SHP77 treated with DMSO at 0.1 percent for 48 hours (cell line): ENCODE measurements at regions not wholly inside any gene's neighbourhood (a gene's known extent, or its start where the extent isn't known, plus 50 kb on each side); places are given as distances from the start of the nearest gene placed in this dataset.

ENCODE experiments used
- DNase-seq: peaks from one replicate; lab custom pipeline; 2025; lab: John Stamatoyannopoulos, UW

DNA sequence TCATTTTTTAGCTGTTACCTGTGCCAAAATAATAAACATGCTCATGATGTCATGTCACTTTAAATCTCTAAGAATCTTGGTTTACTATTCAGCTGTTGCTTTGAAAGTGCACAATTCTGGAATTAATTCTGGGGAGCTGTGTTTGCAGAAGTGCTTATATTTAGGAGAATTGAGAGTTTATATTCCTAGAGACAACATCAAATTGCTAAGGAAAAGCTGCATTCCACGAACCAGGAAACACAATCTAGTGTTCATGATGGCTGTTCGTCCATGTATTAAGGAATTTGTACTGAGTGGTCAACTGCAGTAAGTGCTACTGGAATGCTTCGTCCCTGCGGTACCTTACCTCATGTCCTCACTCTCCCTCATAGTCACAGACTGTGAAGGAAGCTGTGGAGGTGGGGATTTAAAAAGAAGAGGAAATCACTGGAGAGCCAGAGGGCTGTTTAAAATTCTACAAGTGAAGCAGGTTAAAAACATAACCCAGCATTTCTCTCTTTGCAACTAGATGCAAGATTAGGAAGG is 161.0 kb downstream of the TRMT11 start:
- DNase-seq: no peak

- DNase-seq: no peak
These were observed 162.5 kb downstream of the TRMT11 start for GRCh38 chr6:126148853-126149252.

DNA sequence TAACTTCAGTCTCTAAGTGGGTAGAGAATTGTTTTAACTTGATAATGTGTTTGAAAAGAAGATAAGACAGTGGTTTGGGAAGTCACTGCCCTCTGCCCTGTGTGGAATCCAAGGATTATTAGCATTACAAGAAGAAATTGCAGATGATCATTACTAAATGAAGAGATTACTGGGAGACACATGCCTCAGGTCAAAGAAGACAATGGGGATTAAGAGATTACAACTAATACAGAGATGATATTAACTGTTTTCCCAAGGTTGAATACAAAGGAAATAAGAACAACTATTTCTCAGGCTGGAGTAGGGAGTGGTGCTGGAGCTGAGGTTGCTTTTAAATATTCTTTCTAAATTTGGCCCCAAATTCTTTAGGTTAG is 166.0 kb downstream of the TRMT11 start:
- DNase-seq: no peak

DNA sequence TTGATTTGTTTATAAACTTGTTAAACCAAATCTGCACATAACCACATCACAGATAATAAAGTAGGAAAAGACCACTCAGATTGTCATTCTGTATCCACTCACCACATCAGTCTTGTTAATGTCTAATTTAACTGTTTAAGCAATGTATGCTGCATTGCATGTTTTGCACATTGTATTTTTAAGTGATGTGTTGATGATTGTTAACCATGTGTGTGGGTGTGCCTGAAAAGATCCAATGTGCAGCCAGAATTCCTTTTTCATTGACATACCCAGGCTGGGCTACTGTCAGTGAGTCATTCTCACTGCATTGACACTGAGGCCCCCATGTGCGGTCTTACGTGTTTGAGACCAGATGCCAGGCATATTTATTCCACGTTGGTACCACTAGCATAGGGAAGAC is 167.3 kb downstream of the TRMT11 start:
- DNase-seq: no peak

- DNase-seq: no peak
These were observed 170.6 kb downstream of the TRMT11 start for GRCh38 chr6:126156973-126157372.

DNA sequence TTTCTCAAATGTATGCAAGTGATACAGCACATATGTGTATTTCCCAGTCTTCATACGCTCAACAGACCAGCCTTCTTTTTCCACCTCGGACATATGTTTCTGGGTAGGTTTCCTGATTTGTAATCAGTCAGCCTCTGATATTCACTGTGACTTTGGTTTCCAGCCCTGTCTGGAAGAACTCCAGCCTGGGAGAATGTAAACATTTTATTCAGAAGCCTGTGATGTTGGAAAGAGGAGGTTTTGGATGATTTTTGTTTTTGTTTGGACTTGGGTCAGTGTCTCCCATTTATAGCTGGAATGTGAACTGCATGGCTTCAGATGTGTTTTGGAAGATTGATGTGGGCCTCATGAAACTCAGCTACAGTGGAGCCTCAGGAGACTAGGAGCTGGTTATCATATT is 172.2 kb upstream of the CENPW start:
- no peak for DNase-seq

DNA sequence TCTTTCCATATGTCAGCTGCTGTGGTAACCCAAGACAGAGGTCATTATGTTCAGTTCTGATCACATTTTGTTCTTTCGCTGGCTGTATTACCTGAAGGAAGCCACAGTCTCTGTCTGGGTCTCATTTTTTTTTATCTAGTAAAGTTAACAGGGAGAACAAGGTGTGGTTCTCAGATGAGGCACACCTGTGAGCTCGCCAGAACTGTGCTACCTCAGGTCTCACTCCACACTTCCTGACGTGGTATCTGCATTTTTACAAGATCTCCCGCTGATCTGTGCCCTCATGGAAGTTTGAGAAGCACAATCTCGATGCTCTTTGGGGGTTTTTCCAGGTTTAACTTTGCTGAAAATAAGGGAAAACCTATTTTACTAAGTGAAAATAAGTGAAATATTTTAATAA is 169.5 kb upstream of the CENPW start:
- no peak for DNase-seq

DNA sequence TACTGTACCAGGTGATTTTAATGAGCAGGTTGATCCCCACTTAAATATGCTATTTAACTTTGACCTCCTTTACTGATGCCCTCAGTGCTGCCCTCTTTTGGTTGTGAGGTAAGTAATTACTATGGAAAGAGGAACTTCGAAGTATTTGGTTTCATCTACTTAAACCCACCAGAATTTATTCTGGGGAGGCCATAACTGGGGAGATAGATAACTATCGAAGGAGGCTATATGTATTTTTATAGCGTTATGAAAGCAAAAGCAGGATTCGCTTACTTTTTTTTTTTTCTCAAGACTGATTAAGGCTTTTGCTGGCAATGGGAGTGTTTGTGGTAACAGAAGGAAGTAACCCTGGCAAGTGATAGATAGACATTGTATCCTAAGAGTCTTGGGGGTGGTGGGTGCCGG is 168.9 kb upstream of the CENPW start:
- DNase-seq: no peak

- DNase-seq: no peak
These were observed 167.8 kb upstream of the CENPW start for GRCh38 chr6:126172131-126172530.

GRCh38 chr6:126173265-126173664 is 166.7 kb upstream of the CENPW start:
- DNase-seq: no peak

DNA sequence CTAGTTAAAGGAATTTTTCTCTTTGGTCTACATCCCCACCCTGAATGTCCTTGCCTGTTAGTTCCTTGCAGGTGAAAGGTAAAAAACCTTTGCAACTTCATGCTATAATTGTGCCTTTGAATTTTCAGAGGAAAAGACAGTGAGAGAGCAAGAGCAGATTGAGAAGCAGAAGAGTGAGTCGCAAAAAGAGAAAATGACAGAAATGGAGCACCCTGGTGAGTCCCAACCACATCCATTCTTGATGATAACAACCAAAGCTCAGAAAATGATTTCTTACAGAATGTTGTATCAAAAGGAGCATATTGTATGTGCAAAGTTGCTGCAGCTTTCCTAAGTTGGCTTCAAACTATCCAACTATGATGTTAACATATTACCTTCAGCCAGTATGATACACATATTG is 165.2 kb upstream of the CENPW start:
- DNase-seq: no peak

DNA sequence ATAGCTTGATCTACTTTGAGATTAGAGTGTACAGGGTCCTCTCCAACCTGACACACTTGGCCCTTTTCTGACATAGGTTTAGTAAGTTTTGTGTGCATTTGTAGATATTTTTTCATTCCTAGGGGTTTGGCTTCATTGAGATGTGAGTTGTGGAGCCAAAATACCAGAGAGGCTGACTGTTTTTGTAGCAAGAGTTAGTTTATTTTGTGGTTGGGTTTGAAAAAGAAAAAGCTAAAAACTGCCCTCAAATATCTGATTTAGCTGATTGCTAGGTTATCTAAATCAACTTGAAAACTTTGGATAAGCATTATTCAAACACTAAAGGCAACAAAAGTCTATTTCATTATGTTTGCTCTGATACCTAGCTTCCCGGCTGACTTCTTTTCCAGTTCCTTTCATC is 164.7 kb upstream of the CENPW start:
- no peak for DNase-seq

DNA sequence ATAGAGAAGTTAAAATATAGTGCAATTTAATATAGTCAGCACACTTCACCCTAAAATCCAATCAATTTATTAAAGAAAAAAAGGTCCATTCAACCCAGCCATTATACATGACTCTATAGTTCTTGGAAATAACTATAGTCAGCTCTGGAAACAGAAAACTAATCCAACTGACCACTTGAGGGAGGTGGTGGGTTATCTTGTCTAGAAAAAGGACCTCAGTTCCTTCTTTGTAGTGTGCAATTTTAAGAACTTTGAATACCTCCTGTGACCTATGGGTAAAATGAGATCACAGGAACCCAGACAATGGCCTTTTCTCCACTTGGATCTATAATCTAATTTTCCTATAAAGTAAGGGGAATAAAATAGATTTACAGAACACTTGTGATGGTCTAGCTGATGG is 163.6 kb upstream of the CENPW start:
- DNase-seq: no peak

GRCh38 chr6:126180585-126180984 is 159.3 kb upstream of the CENPW start:
- DNase-seq: no peak

DNA sequence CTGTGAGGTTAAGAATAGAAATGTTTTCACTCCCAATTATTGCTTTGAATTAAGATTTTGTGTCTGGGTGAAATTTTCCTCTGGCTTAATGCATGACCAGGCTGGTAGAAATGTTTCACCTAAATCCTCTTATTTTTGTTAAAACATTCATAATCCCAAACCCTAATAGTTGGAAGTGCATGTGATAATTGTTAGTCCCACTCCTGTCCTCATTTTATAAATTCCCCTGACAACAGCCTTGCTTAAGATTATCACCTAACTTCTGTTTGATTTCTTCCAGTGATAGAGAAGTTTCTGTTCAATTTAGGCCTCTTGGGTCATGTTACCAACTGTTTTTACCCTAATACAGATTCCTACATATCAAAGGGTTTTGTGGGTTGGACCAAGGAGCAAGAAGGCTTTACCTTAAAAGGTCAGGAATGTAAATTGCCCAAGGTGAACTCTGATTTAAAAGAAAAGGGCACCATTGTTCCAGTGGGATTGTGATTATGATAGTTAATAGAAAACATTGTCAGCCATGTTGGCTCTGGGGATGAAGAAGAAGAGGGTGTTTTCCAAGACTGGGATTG is 158.7 kb upstream of the CENPW start:
- no peak for DNase-seq

GRCh38 chr6:126181890-126182289 is 158.0 kb upstream of the CENPW start:
- no peak for DNase-seq

- DNase-seq: no peak
These were observed 157.1 kb upstream of the CENPW start for GRCh38 chr6:126182650-126183311.

DNA sequence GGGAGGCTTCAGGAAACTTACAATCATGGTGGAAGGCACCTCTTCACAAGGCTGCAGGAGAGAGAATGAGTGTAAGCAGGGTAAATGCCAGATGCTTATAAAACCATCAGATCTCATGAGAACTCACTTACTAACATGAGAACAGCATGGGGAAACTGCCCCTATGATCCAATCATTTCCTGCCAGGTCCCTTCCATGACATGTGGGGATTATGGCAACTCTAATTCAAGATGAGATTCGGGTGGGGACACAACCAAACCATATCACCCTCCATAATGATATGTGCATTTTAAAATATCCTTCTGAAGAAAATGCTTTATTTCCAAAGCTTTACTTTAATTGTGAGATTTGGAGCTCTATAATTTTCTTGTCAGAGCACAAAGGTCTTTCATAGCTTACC is 154.1 kb upstream of the CENPW start:
- no peak for DNase-seq

- DNase-seq: no peak
These were observed 151.5 kb upstream of the CENPW start for GRCh38 chr6:126188279-126188909.

DNA sequence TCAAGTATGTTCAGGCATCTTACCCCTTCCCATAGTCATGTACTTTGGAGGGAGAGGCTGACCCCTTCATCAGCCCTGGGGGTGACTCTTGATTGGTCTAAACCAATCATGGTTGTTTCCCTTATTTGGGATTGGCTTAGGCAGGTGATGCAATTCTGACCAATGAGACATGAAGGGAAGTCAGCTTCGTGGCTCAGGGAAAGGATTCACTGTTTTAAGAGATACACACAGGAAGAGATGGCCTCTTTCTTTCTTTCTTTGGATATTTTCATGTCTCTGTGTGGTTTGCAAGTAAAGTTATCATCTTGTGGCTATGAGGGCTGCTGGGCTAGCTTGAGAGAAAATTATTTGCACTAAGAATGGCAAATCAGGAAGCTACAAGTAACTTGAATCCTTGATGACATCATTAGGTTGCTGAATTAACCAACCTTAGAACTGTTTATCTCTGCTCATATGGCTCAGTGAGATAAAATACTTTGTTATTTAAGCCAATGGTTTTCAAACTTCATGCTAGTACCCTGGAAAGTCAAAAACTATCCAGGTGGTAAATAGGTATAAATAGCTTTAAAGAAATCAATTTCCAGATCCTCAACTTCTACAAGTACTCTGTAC is 144.2 kb upstream of the CENPW start:
- no peak for DNase-seq

GRCh38 chr6:126198631-126199030 is 141.3 kb upstream of the CENPW start:
- no peak for DNase-seq

GRCh38 chr6:126199466-126199865 is 140.4 kb upstream of the CENPW start:
- DNase-seq: peak; percentile 36

GRCh38 chr6:126202707-126203106 is 137.2 kb upstream of the CENPW start:
- no peak for DNase-seq
